ENCODE measurements at regions not wholly inside any gene's neighbourhood (a gene's known extent, or its start where the extent isn't known, plus 50 kb on each side); places are given as distances from the start of the nearest gene placed in this dataset.
A peak's percentile ranks its signal among the peaks of the same experiment; 100 is the strongest.

- DNase-seq (ENCODE audit: low read depth) = no peak
- no peak for TF ChIP-seq CTCF (IDR thresholded peaks at IDR 0.05; ENCODE audit: insufficient read depth, low read depth, low read length)
- H3K4me3 ChIP-seq (ENCODE audit: low read depth, low read length) = no peak overlapping the region
Observed at GRCh38 chr7:94265456-94265855, 129.2 kb upstream of the COL1A2 start.

- no peak for TF ChIP-seq CTCF (IDR thresholded peaks at IDR 0.05; ENCODE audit: insufficient read depth, low read depth, low read length)
- DNase-seq (ENCODE audit: low read depth) = peak; percentile 96
- H3K4me3 ChIP-seq (ENCODE audit: low read depth, low read length) = no peak overlapping the region
Observed at GRCh38 chr7:94266238-94266644, 128.5 kb upstream of the COL1A2 start.

- TF ChIP-seq CTCF (IDR thresholded peaks at IDR 0.05; ENCODE audit: insufficient read depth, low read depth, low read length) = no peak
- H3K4me3 ChIP-seq (ENCODE audit: low read depth, low read length) = no peak overlapping the region
- no peak for DNase-seq (ENCODE audit: low read depth)
Observed at GRCh38 chr7:94270772-94271171, 123.9 kb upstream of the COL1A2 start.

- H3K4me3 ChIP-seq (ENCODE audit: low read depth, low read length) = no peak overlapping the region
- no peak for TF ChIP-seq CTCF (IDR thresholded peaks at IDR 0.05; ENCODE audit: insufficient read depth, low read depth, low read length)
- DNase-seq (ENCODE audit: low read depth) = no peak
Observed at GRCh38 chr7:94272821-94273583, 121.7 kb upstream of the COL1A2 start.

- no peak for TF ChIP-seq CTCF (IDR thresholded peaks at IDR 0.05; ENCODE audit: insufficient read depth, low read depth, low read length)
- no peak for DNase-seq (ENCODE audit: low read depth)
- H3K4me3 ChIP-seq (ENCODE audit: low read depth, low read length) = no peak overlapping the region
Observed at GRCh38 chr7:94274828-94275227, 119.9 kb upstream of the COL1A2 start.

- no peak for TF ChIP-seq CTCF (IDR thresholded peaks at IDR 0.05; ENCODE audit: insufficient read depth, low read depth, low read length)
- H3K4me3 ChIP-seq (ENCODE audit: low read depth, low read length) = no peak overlapping the region
- DNase-seq (ENCODE audit: low read depth) = no peak
Observed at GRCh38 chr7:94276027-94276426, 118.7 kb upstream of the COL1A2 start.

GRCh38 chr7:94276795-94277194 is 117.9 kb upstream of the COL1A2 start:
- DNase-seq (ENCODE audit: low read depth) = no peak
- no peak overlapping the region for H3K4me3 ChIP-seq (ENCODE audit: low read depth, low read length)
- TF ChIP-seq CTCF (IDR thresholded peaks at IDR 0.05; ENCODE audit: insufficient read depth, low read depth, low read length) = peak; percentile 46
